ENCODE measurements at regions not wholly inside any gene's neighbourhood (a gene's known extent, or its start where the extent isn't known, plus 50 kb on each side); places are given as distances from the start of the nearest gene placed in this dataset.

GRCh38 chr14:83870546-83871270 lies 1659.2 kb upstream of the FLRT2 start:
- TF ChIP-seq CTCF (IDR thresholded peaks at IDR 0.05; ENCODE audit: insufficient read depth, low read length, severe bottlenecking) = no peak
- Histone ChIP-seq H3K27me3 (ENCODE audit: control insufficient read depth, insufficient read depth, low read length) (no peaks in the 10 kb centered on the region), H3K4me3 (ENCODE audit: low read depth, low read length) (no peak overlapping the region), H3K36me3 (ENCODE audit: control insufficient read depth, insufficient read depth, low read length) (no peaks in the 10 kb centered on the region)
- FAIRE-seq (no peak), DNase-seq (ENCODE audit: low read depth) (no peak)

- no peak overlapping the region for H3K4me3 ChIP-seq (ENCODE audit: low read depth, low read length)
- no peak for FAIRE-seq
These were observed 1656.3 kb upstream of the FLRT2 start for GRCh38 chr14:83873669-83874068.

GRCh38 chr14:83874662-83875061 lies 1655.3 kb upstream of the FLRT2 start:
- no peak for FAIRE-seq
- no peak overlapping the region for H3K4me3 ChIP-seq (ENCODE audit: low read depth, low read length)
- no peaks in the 10 kb centered on the region for H3K27me3 ChIP-seq (ENCODE audit: control insufficient read depth, insufficient read depth, low read length)
- no peak for TF ChIP-seq CTCF (IDR thresholded peaks at IDR 0.05; ENCODE audit: insufficient read depth, low read length, severe bottlenecking)
- DNase-seq (ENCODE audit: low read depth) = no peak
- H3K36me3 ChIP-seq (ENCODE audit: control insufficient read depth, insufficient read depth, low read length) = no peaks in the 10 kb centered on the region

More at GRCh38 chr14:83873669-83874068, 1656.3 kb upstream of the FLRT2 start:
- no peak for TF ChIP-seq CTCF (IDR thresholded peaks at IDR 0.05; ENCODE audit: insufficient read depth, low read length, severe bottlenecking)
- no peak for DNase-seq (ENCODE audit: low read depth)
- Histone ChIP-seq H3K27me3 (ENCODE audit: control insufficient read depth, insufficient read depth, low read length) (no peaks in the 10 kb centered on the region), H3K36me3 (ENCODE audit: control insufficient read depth, insufficient read depth, low read length) (no peaks in the 10 kb centered on the region)

- TF ChIP-seq CTCF (IDR thresholded peaks at IDR 0.05; ENCODE audit: insufficient read depth, low read length, severe bottlenecking) = no peak
- no peak for DNase-seq (ENCODE audit: low read depth)
- FAIRE-seq = no peak
- Histone ChIP-seq H3K36me3 (ENCODE audit: control insufficient read depth, insufficient read depth, low read length) (no peaks in the 10 kb centered on the region), H3K27me3 (ENCODE audit: control insufficient read depth, insufficient read depth, low read length) (no peaks in the 10 kb centered on the region), H3K4me3 (ENCODE audit: low read depth, low read length) (no peak overlapping the region)
These were observed 1646.2 kb upstream of the FLRT2 start for GRCh38 chr14:83883732-83884131.

- no peak for DNase-seq (ENCODE audit: low read depth)
- Histone ChIP-seq H3K4me3 (ENCODE audit: low read depth, low read length) (no peak overlapping the region), H3K27me3 (ENCODE audit: control insufficient read depth, insufficient read depth, low read length) (no peaks in the 10 kb centered on the region), H3K36me3 (ENCODE audit: control insufficient read depth, insufficient read depth, low read length) (no peaks in the 10 kb centered on the region)
- no peak for FAIRE-seq
- no peak for TF ChIP-seq CTCF (IDR thresholded peaks at IDR 0.05; ENCODE audit: insufficient read depth, low read length, severe bottlenecking)
These were observed 1644.1 kb upstream of the FLRT2 start for GRCh38 chr14:83885837-83886293.

GRCh38 chr14:83887866-83888265 lies 1642.1 kb upstream of the FLRT2 start:
- DNase-seq (ENCODE audit: low read depth) (no peak), FAIRE-seq (no peak)
- Histone ChIP-seq H3K27me3 (ENCODE audit: control insufficient read depth, insufficient read depth, low read length) (no peaks in the 10 kb centered on the region), H3K4me3 (ENCODE audit: low read depth, low read length) (no peak overlapping the region), H3K36me3 (ENCODE audit: control insufficient read depth, insufficient read depth, low read length) (no peaks in the 10 kb centered on the region)
- no peak for TF ChIP-seq CTCF (IDR thresholded peaks at IDR 0.05; ENCODE audit: insufficient read depth, low read length, severe bottlenecking)
